HEK293 (cell line): ENCODE measurements at regions not wholly inside any gene's neighbourhood (a gene's known extent, or its start where the extent isn't known, plus 50 kb on each side); places are given as distances from the start of the nearest gene placed in this dataset.

Experiments
- CTCF ChIA-PET: fragments of 350-600 bp; formaldehyde crosslinking; extraction: SDS; loops from one replicate; lab custom pipeline; 2021; ENCODE audit warnings: antibody characterized with exemption; lab: Yijun Ruan, JAX
- POLR2A ChIA-PET: fragments of 300-600 bp; formaldehyde crosslinking; extraction: SDS; loops from one replicate; lab custom pipeline; 2020; ENCODE audit warnings: antibody characterized with exemption, inconsistent platforms; lab: Yijun Ruan, JAX
- H3K27ac ChIP-seq: fragments of 200-500 bp; sonication (Bioruptor generic); 2 replicates; pipeline ENCODE4 v1.5.1; 2014; ENCODE audit warnings: low read depth, low read length, control low read depth, inconsistent platforms; ENCODE audit errors: extremely low read depth
- H3K36me3 ChIP-seq, 2 experiments: fragments of 200-500 bp in 1 of 2; sonication (Bioruptor generic) in 1 of 2; 1 replicate in 1 of 2; 2 replicates in 1 of 2; pipeline ENCODE4 v1.5.1; 2014 to 2017; ENCODE audit warnings: inconsistent platforms in 2 of 2, low read length in 2 of 2; ENCODE audit not compliant: control insufficient read depth in 2 of 2, insufficient read depth in 1 of 2
- H3K4me1 ChIP-seq: fragments of 200-500 bp; sonication (Bioruptor generic); 2 replicates; pipeline ENCODE4 v1.5.1; 2014; ENCODE audit warnings: mild to moderate bottlenecking, low read length, inconsistent platforms; ENCODE audit not compliant: control insufficient read depth, insufficient read depth
- H3K4me3 ChIP-seq: 2 replicates; pipeline ENCODE4 v1.5.1; 2011; ENCODE audit warnings: low read depth, mild to moderate bottlenecking, control low read depth, low read length, moderate library complexity
- H3K9me3 ChIP-seq: fragments of 200-500 bp; sonication (Bioruptor generic); 2 replicates; pipeline ENCODE4 v1.5.1; 2014; ENCODE audit warnings: low read depth, low read length, inconsistent platforms; ENCODE audit not compliant: control insufficient read depth, insufficient read depth
- HOXC10 ChIP-seq: sonication (generic); formaldehyde crosslinking; IDR thresholded peaks from 2 replicates; pipeline ENCODE4 v1.8.1; 2023; ENCODE audit warnings: mild to moderate bottlenecking, missing genetic modification reagents
- MZF1 ChIP-seq: fragments of 450-650 bp; formaldehyde crosslinking; IDR thresholded peaks from 2 replicates; pipeline ENCODE4 v1.5.1; 2017; ENCODE audit warnings: missing biosample characterization, missing genetic modification characterization, borderline replicate concordance
- OVOL3 ChIP-seq: fragments of 450-650 bp; formaldehyde crosslinking; IDR thresholded peaks from 2 replicates; pipeline ENCODE4 v1.5.1; 2016; ENCODE audit warnings: missing biosample characterization, missing genetic modification characterization
- SCRT2 ChIP-seq: fragments of 450-650 bp; formaldehyde crosslinking; IDR thresholded peaks from 2 replicates; pipeline ENCODE4 v1.5.1; 2016; ENCODE audit warnings: missing biosample characterization, missing genetic modification characterization
- ZBTB11 ChIP-seq: fragments of 450-650 bp; formaldehyde crosslinking; conservative IDR thresholded peaks from 2 replicates; pipeline ENCODE4 v1.5.1; 2016; ENCODE audit warnings: low read depth, missing biosample characterization, missing genetic modification characterization
- ZNF148 ChIP-seq: fragments of 450-650 bp; formaldehyde crosslinking; IDR thresholded peaks from 2 replicates; pipeline ENCODE4 v1.5.0; 2017; ENCODE audit warnings: missing biosample characterization, missing genetic modification characterization, borderline replicate concordance
- ZNF155 ChIP-seq: fragments of 450-650 bp; formaldehyde crosslinking; IDR thresholded peaks from 2 replicates; pipeline ENCODE4 v1.5.1; 2016; ENCODE audit warnings: missing biosample characterization, missing genetic modification characterization
- ZNF2 ChIP-seq: fragments of 450-650 bp; formaldehyde crosslinking; IDR thresholded peaks from 2 replicates; pipeline ENCODE4 v1.5.1; 2016; ENCODE audit warnings: missing biosample characterization, missing genetic modification characterization
- ZNF274 ChIP-seq, 2 experiments: fragments of 200-500 bp in 1 of 2; fragments of 450-650 bp in 1 of 2; sonication (Bioruptor generic) in 1 of 2; formaldehyde crosslinking in 1 of 2; IDR thresholded peaks; 2 replicates each; pipeline versions ENCODE4 v1.5.1 to v1.6.1; 2014 to 2016; ENCODE audit warnings: borderline replicate concordance in 1 of 2, inconsistent platforms in 1 of 2, low read length in 1 of 2, missing biosample characterization in 1 of 2, missing genetic modification characterization in 1 of 2
- ZNF529 ChIP-seq: fragments of 450-650 bp; formaldehyde crosslinking; IDR thresholded peaks from 2 replicates; pipeline ENCODE4 v1.5.1; 2017; ENCODE audit warnings: missing genetic modification characterization, missing biosample characterization; ENCODE audit not compliant: insufficient replicate concordance
- ZNF664 ChIP-seq: fragments of 450-650 bp; formaldehyde crosslinking; IDR thresholded peaks from 2 replicates; pipeline ENCODE4 v1.5.1; 2016; ENCODE audit warnings: missing biosample characterization, missing genetic modification characterization
- ZNF830 ChIP-seq: fragments of 450-650 bp; IDR thresholded peaks from 2 replicates; pipeline ENCODE4 v1.5.0; 2018; ENCODE audit warnings: missing biosample characterization, missing genetic modification characterization, low read depth, mild to moderate bottlenecking, moderate library complexity
- ZNF837 ChIP-seq: fragments of 450-650 bp; formaldehyde crosslinking; IDR thresholded peaks from 2 replicates; pipeline ENCODE4 v1.5.1; 2016; ENCODE audit warnings: missing biosample characterization, missing genetic modification characterization
- ZSCAN16 ChIP-seq: fragments of 450-650 bp; formaldehyde crosslinking; IDR thresholded peaks from 2 replicates; pipeline ENCODE4 v1.5.1; 2016; ENCODE audit warnings: missing biosample characterization, missing genetic modification characterization
- ZSCAN23 ChIP-seq: fragments of 450-650 bp; formaldehyde crosslinking; IDR thresholded peaks from 2 replicates; pipeline ENCODE4 v1.5.1; 2016; ENCODE audit warnings: missing biosample characterization, missing genetic modification characterization
- TF ChIP-seq, protein P1 (sequence below): fragments of 450-650 bp; formaldehyde crosslinking; IDR thresholded peaks from 2 replicates; pipeline ENCODE4; 2016; ENCODE audit warnings: missing biosample characterization, missing genetic modification characterization
- TF ChIP-seq, protein P2 (sequence below): fragments of 450-650 bp; formaldehyde crosslinking; IDR thresholded peaks from 2 replicates; pipeline ENCODE4 v1.5.1; 2017; ENCODE audit warnings: missing biosample characterization, missing genetic modification characterization

GRCh38 chr4:45716093-45716492 is 407.8 kb downstream of the GABRG1 start (continued):
- TF ChIP-seq ZNF148 (tag by site-specific recombination) (no peak), OVOL3 (tag by site-specific recombination) (no peak)

DNA sequence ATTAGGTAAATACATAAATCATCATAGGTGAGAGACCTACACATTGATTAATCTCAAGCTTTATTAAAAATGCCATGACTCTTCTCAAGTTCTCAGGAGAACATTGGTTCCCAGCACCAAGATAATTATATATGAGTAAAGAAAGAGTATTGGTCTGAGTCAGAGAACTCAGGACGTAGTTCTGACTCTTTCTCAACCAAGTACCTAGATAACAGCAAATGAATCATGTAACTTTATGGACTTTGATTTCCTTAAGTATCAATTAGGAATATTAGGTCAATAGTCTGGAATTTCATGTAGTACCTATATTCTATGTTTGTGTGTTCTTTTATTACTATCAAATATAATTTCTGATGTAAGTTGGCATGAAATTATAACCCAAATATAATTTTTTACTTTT is 409.9 kb downstream of the GABRG1 start:
- TF ChIP-seq SCRT2 (tag by site-specific recombination) (no peak), ZSCAN23 (no peak), ZNF830 (tag by site-specific recombination) (no peak), ZBTB11 (no peak), ZNF529 (tag by site-specific recombination) (no peak), MZF1 (tag by site-specific recombination) (no peak), ZNF837 (tag by site-specific recombination) (no peak), ZNF155 (tag by site-specific recombination) (no peak), ZNF274 (IDR thresholded peaks at IDR 0.05; ENCODE audit: low read length) (no peak), ZNF274 (tag by site-specific recombination; IDR thresholded peaks at IDR 0.05; ENCODE audit: borderline replicate concordance) (no peak), ZNF664 (tag by site-specific recombination) (no peak)
- TF ChIP-seq, protein P1, sequence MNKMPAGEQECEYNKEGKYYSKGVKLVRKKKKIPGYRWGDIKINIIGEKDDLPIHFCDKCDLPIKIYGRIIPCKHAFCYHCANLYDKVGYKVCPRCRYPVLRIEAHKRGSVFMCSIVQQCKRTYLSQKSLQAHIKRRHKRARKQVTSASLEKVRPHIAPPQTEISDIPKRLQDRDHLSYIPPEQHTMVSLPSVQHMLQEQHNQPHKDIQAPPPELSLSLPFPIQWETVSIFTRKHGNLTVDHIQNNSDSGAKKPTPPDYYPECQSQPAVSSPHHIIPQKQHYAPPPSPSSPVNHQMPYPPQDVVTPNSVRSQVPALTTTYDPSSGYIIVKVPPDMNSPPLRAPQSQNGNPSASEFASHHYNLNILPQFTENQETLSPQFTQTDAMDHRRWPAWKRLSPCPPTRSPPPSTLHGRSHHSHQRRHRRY = no peak
- Histone ChIP-seq H3K27ac (no peak overlapping the region), H3K36me3 (no peaks in the 10 kb centered on the region), H3K9me3 (no peaks in the 10 kb centered on the region), H3K4me3 (no peak overlapping the region), H3K4me1 (no peaks in the 10 kb centered on the region)
- ChIA-PET CTCF (no interaction called here), POLR2A (no interaction called here)

DNA sequence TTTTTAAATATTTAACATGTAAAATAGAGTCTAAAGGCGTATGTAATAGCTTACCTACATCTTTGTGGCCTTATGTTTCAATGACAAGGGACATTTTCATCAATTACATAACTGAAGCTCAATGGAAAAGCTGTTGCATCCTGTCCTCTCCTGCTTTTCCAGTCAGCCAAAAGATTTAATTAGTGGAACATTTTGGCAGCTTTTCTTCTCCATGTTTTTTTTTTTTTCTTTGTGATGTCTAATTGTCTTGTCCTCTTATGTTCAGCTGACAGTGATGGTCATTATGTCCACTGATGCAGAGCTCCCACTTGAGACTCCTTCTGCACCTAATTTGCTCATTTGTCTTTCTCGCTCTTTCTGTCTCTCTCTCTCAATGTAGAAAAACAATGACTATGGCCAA is 422.2 kb downstream of the GABRG1 start:
- ChIA-PET POLR2A (no interaction called here), CTCF (no interaction called here)

More for the DNA sequence above, 422.2 kb downstream of the GABRG1 start:
- H3K4me1 ChIP-seq = no peaks in the 10 kb centered on the region
- H3K27ac ChIP-seq = no peak overlapping the region
- no peak overlapping the region for H3K4me3 ChIP-seq
- no peaks in the 10 kb centered on the region for H3K36me3 ChIP-seq
- TF ChIP-seq ZNF664 (tag by site-specific recombination) (no peak), ZSCAN16 (tag by site-specific recombination) (no peak), HOXC10 (CRISPR knock-in tag) (no peak), ZNF2 (tag by site-specific recombination) (no peak)
- TF ChIP-seq, protein P2, sequence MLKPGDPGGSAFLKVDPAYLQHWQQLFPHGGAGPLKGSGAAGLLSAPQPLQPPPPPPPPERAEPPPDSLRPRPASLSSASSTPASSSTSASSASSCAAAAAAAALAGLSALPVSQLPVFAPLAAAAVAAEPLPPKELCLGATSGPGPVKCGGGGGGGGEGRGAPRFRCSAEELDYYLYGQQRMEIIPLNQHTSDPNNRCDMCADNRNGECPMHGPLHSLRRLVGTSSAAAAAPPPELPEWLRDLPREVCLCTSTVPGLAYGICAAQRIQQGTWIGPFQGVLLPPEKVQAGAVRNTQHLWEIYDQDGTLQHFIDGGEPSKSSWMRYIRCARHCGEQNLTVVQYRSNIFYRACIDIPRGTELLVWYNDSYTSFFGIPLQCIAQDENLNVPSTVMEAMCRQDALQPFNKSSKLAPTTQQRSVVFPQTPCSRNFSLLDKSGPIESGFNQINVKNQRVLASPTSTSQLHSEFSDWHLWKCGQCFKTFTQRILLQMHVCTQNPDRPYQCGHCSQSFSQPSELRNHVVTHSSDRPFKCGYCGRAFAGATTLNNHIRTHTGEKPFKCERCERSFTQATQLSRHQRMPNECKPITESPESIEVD (tag by site-specific recombination) = no peak
- H3K9me3 ChIP-seq = no peaks in the 10 kb centered on the region
